ENCODE measurements at regions not wholly inside any gene's neighbourhood (a gene's known extent, or its start where the extent isn't known, plus 50 kb on each side); places are given as distances from the start of the nearest gene placed in this dataset.

- DNase-seq (ENCODE audit: low spot score): peak; percentile 98
- Histone ChIP-seq H3K27ac (peak overlapping the region; percentile 99 to 100), H3K4me3 (peak overlapping the region; percentile 80)
- no peak for TF ChIP-seq CTCF (IDR thresholded peaks at IDR 0.05)
Measured at GRCh38 chr9:129486756-129487657, 133.9 kb downstream of the C9orf50 start.

GRCh38 chr9:129485145-129485774 is 135.6 kb downstream of the C9orf50 start:
- DNase-seq (ENCODE audit: low spot score): no peak
- H3K27ac ChIP-seq: peak overlapping the region; percentile 99 to 100
- TF ChIP-seq CTCF (IDR thresholded peaks at IDR 0.05): no peak
- no peak overlapping the region for H3K4me3 ChIP-seq

- DNase-seq (ENCODE audit: low spot score): no peak
- Histone ChIP-seq H3K27ac (peak overlapping the region; percentile 97 to 100), H3K4me3 (peak overlapping the region; percentile 70)
- no peak for TF ChIP-seq CTCF (IDR thresholded peaks at IDR 0.05)
Measured at GRCh38 chr9:129484352-129485000, 136.4 kb downstream of the C9orf50 start.

GRCh38 chr9:129483415-129484351 is 137.2 kb downstream of the C9orf50 start:
- no peak for TF ChIP-seq CTCF (IDR thresholded peaks at IDR 0.05)
- H3K27ac ChIP-seq: peak overlapping the region; percentile 97 to 100
- H3K4me3 ChIP-seq: peak overlapping the region; percentile 70
- peak; percentile 97 for DNase-seq (ENCODE audit: low spot score)

GRCh38 chr9:129482521-129483414 is 138.1 kb downstream of the C9orf50 start:
- peak; percentile 91 for DNase-seq (ENCODE audit: low spot score)
- H3K4me3 ChIP-seq: peak overlapping the region; percentile 70
- H3K27ac ChIP-seq: peak overlapping the region; percentile 97 to 100
- no peak for TF ChIP-seq CTCF (IDR thresholded peaks at IDR 0.05)

Measured in coronary artery (tissue), 2 donors.